HG03565 (cell line): ENCODE measurements at regions not wholly inside any gene's neighbourhood (a gene's known extent, or its start where the extent isn't known, plus 50 kb on each side); places are given as distances from the start of the nearest gene placed in this dataset.
"Not testable (repeated sequence)": the region's sequence is repeated elsewhere in the genome, so short reads cannot be mapped to it uniquely, and the experiment has no call there.

ENCODE experiments used
- ATAC-seq: cut with Tn5 transposase; IDR thresholded peaks from one replicate; pipeline ENCODE4 v1.9.1; 2021; ENCODE audit warnings: mild to moderate bottlenecking, moderate library complexity; ENCODE audit not compliant: unreplicated experiment

GRCh38 chr6:154920495-154921200 lies 74.5 kb upstream of the TIAM2 start:
- no peak for ATAC-seq

- no peak for ATAC-seq
Measured at GRCh38 chr6:154921482-154921881, 73.6 kb upstream of the TIAM2 start.

GRCh38 chr6:154923199-154923869 lies 71.8 kb upstream of the TIAM2 start:
- no peak for ATAC-seq

- no peak for ATAC-seq
Measured at GRCh38 chr6:154925130-154925529, 70.0 kb upstream of the TIAM2 start.

- no peak for ATAC-seq
Measured at GRCh38 chr6:154926366-154926765, 68.7 kb upstream of the TIAM2 start.

GRCh38 chr6:154928325-154928922 lies 66.7 kb upstream of the TIAM2 start:
- ATAC-seq: peak; percentile 71

- no peak for ATAC-seq
Measured at GRCh38 chr6:154930451-154930851, 64.7 kb upstream of the TIAM2 start.

GRCh38 chr6:154931711-154932424 lies 63.2 kb upstream of the TIAM2 start:
- no peak for ATAC-seq

GRCh38 chr6:154932515-154933027 lies 62.5 kb upstream of the TIAM2 start:
- no peak for ATAC-seq

- ATAC-seq: no peak
Measured at GRCh38 chr6:154933181-154933827, 61.8 kb upstream of the TIAM2 start.

- no peak for ATAC-seq
Measured at GRCh38 chr6:154937306-154938220, 57.6 kb upstream of the TIAM2 start.

GRCh38 chr6:154938221-154938580 lies 56.9 kb upstream of the TIAM2 start:
- no peak for ATAC-seq

GRCh38 chr6:154938727-154939285 lies 56.3 kb upstream of the TIAM2 start:
- not testable (repeated sequence) for ATAC-seq

- ATAC-seq: no peak
Measured at GRCh38 chr6:154942770-154943169, 52.3 kb upstream of the TIAM2 start.

GRCh38 chr6:154945271-154945890 lies 49.7 kb upstream of the TIAM2 start:
- no peak for ATAC-seq
